Coronary artery (tissue), 2 donors: ENCODE measurements at regions not wholly inside any gene's neighbourhood (a gene's known extent, or its start where the extent isn't known, plus 50 kb on each side); places are given as distances from the start of the nearest gene placed in this dataset.
"Not testable (repeated sequence)": the region's sequence is repeated elsewhere in the genome, so short reads cannot be mapped to it uniquely, and the experiment has no call there.

ENCODE experiments used
- DNase-seq: peaks from one replicate; pipeline ENCODE4 v3.0.0-alpha.2; 2017; ENCODE audit warnings: low spot score
- H3K27ac ChIP-seq, 2 donors: fragments of 200-600 bp; sonication (generic); one replicate each; pipeline ENCODE4 v1.5.1; 2016 to 2019
- H3K4me3 ChIP-seq: fragments of 200-600 bp; sonication (generic); 2 replicates; pipeline ENCODE4 v1.5.1; 2016; ENCODE audit warnings: mild to moderate bottlenecking, moderate library complexity
- CTCF ChIP-seq: fragments of 200-600 bp; sonication (generic); IDR thresholded peaks from one replicate; pipeline ENCODE4 v1.5.1; 2019; ENCODE audit warnings: antibody characterized with exemption

GRCh38 chr5:118353970-118354369 is 634.4 kb downstream of the DTWD2 start:
- no peak for DNase-seq
- no peak overlapping the region for H3K27ac ChIP-seq
- no peak for TF ChIP-seq CTCF
- no peak overlapping the region for H3K4me3 ChIP-seq

- no peak for TF ChIP-seq CTCF
- no peak for DNase-seq
- no peak overlapping the region for H3K4me3 ChIP-seq
- no peak overlapping the region for H3K27ac ChIP-seq
These were observed 651.9 kb downstream of the DTWD2 start for GRCh38 chr5:118336468-118336867.

DNA sequence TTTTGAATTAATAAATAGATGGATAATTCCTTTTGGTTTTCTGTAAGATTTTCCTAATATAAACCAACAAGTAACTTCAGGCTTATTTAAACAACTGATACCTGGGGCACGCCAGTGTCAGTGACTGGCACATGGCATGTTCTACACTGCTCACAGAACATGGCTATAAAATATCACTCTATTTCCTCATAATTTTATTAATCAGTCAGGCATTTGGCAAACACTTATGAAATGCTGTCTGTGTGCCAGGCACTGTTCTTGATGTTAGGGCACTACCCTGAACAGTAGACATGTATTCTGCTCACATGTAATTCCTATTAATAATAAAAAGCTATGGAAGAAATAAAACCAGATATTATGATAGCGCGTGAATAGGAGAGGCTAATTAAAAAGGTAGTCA is 661.0 kb downstream of the DTWD2 start:
- Histone ChIP-seq H3K4me3 (no peak overlapping the region), H3K27ac (no peak overlapping the region)
- DNase-seq, result no peak
- no peak for TF ChIP-seq CTCF

DNA sequence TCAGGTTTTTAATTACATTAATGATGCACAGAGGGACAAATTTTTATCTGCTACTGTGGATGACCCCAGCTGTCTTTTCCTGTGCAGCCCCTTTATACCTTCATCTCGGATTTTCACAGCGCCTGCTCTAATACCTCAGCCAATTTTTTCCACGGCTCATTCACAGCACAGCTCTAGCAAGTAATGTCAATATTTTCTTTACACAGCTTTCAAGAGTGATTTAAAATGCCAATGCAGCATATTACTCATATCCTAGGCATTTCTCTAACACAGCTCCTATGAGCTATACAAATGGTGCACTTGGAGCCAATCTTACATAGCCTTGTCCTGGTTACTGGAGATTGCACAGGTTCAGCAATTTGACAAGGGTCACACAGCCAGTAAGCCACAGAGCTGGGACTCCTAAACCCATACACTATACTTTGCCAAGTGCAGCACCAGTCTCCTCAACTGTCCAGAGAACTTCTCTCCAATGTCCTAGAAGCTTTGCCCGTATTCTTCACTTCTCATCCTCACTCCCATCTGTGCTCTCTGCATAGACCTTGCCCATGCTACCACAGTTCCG is 661.8 kb downstream of the DTWD2 start:
- no peak overlapping the region for H3K4me3 ChIP-seq
- DNase-seq, result no peak
- no peak overlapping the region for H3K27ac ChIP-seq
- TF ChIP-seq CTCF, result no peak

- no peak overlapping the region for H3K27ac ChIP-seq
- TF ChIP-seq CTCF, result no peak
- no peak overlapping the region for H3K4me3 ChIP-seq
- no peak for DNase-seq
These were observed 662.4 kb downstream of the DTWD2 start for GRCh38 chr5:118325931-118326330.

DNA sequence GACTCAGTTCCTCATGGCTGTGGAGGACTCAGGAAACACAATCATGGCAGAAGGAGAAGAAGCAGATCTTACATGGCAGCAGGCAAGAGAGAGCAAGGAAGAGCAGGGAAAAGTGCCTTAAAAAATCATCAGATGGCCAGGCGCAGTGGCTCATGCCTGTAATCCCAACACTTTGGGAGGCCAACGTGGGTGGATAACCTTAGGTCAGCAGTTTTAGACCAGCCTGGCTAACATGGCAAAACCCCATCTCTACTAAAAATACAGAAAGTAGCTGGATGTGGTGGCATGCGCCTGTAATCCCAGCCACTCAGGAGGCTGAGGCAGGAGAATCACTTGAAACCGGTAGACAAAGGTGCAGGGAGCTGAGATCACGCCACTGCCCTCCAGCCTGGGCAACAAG is 664.6 kb downstream of the DTWD2 start:
- H3K27ac ChIP-seq, DNase-seq, H3K4me3 ChIP-seq: not testable (repeated sequence)

GRCh38 chr5:118321081-118321480 is 667.3 kb downstream of the DTWD2 start:
- TF ChIP-seq CTCF, result no peak
- no peak overlapping the region for H3K4me3 ChIP-seq
- H3K27ac ChIP-seq, result no peak overlapping the region
- DNase-seq, result no peak

- TF ChIP-seq CTCF, result no peak
- DNase-seq, result no peak
- Histone ChIP-seq H3K4me3 (no peak overlapping the region), H3K27ac (no peak overlapping the region)
These were observed 668.2 kb downstream of the DTWD2 start for GRCh38 chr5:118320121-118320520.
